ENCODE measurements at regions not wholly inside any gene's neighbourhood (a gene's known extent, or its start where the extent isn't known, plus 50 kb on each side); places are given as distances from the start of the nearest gene placed in this dataset.

DNA sequence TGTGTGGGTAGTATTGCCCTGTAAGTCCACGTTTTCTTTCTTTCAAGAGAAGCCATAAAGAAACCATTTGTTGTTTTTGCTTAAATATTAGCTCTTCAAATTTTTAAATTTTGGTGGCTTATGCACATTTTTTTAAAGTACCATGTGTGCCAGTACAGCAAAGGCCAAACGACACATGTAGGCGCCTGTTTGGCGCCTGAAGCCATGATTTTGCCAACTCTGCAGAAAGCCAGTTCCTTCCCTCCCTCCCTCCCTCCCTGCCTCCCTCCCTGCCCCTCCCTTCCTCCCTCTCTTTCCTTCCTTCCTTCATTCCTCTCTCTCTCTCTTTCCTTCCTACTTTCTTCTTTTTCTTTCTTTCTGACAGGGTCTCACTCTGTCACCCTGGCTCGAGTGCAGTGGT, 65.9 kb upstream of the LIMCH1 start:
- no peak overlapping the region for H3K4me3 ChIP-seq
- H3K27me3 ChIP-seq (ENCODE audit: low read depth), result no peaks in the 10 kb centered on the region
- H3K4me1 ChIP-seq, result peaks cover 55% of the 10 kb centered on the region
- no peak overlapping the region for H3K27ac ChIP-seq (replicated peaks)
- TF ChIP-seq, protein P1, sequence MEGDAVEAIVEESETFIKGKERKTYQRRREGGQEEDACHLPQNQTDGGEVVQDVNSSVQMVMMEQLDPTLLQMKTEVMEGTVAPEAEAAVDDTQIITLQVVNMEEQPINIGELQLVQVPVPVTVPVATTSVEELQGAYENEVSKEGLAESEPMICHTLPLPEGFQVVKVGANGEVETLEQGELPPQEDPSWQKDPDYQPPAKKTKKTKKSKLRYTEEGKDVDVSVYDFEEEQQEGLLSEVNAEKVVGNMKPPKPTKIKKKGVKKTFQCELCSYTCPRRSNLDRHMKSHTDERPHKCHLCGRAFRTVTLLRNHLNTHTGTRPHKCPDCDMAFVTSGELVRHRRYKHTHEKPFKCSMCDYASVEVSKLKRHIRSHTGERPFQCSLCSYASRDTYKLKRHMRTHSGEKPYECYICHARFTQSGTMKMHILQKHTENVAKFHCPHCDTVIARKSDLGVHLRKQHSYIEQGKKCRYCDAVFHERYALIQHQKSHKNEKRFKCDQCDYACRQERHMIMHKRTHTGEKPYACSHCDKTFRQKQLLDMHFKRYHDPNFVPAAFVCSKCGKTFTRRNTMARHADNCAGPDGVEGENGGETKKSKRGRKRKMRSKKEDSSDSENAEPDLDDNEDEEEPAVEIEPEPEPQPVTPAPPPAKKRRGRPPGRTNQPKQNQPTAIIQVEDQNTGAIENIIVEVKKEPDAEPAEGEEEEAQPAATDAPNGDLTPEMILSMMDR (IDR thresholded peaks at IDR 0.05; ENCODE audit: borderline replicate concordance), result no peak
- no peak for DNase-seq
- H3K9me3 ChIP-seq (replicated peaks), result no peaks in the 10 kb centered on the region
- no peaks in the 10 kb centered on the region for H3K36me3 ChIP-seq
- intact Hi-C loops (cut with micrococcal nuclease), result no loop called here

- TF ChIP-seq, protein P1 (IDR thresholded peaks at IDR 0.05; ENCODE audit: borderline replicate concordance), result no peak
- peaks cover 57% of the 10 kb centered on the region for H3K4me1 ChIP-seq
Observed at GRCh38 chr4:41473176-41473575, 64.8 kb upstream of the LIMCH1 start.

DNA sequence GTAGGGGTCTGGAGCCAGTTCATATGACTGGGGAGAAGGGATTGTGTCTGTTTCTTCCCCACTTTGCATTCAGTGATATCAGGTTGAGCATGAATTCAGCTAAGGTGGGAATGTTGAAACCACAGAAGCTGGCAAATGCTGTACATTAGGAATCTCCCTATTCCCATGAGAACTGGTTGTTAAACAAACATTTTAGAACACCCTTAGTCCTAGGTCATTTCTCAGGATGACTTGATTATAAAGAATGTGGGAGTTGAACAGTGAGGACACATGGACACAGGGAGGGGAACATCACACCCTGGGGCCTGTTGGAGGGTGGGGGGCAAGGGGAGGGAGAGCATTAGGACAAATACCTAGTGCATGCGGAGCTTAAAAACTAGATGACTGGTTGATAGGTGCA, 62.6 kb upstream of the LIMCH1 start:
- TF ChIP-seq, protein P1 (IDR thresholded peaks at IDR 0.05; ENCODE audit: borderline replicate concordance), result no peak
- intact Hi-C loops (cut with micrococcal nuclease), result no loop called here
- Histone ChIP-seq H3K4me3 (no peak overlapping the region), H3K9me3 (replicated peaks) (no peaks in the 10 kb centered on the region), H3K27me3 (ENCODE audit: low read depth) (no peaks in the 10 kb centered on the region), H3K36me3 (no peaks in the 10 kb centered on the region), H3K4me1 (peaks cover 58% of the 10 kb centered on the region), H3K27ac (replicated peaks) (no peak overlapping the region)
- DNase-seq, result no peak

More at GRCh38 chr4:41473176-41473575, 64.8 kb upstream of the LIMCH1 start:
- no peaks in the 10 kb centered on the region for H3K9me3 ChIP-seq (replicated peaks)
- no peaks in the 10 kb centered on the region for H3K27me3 ChIP-seq (ENCODE audit: low read depth)
- no peaks in the 10 kb centered on the region for H3K36me3 ChIP-seq
- no peak overlapping the region for H3K4me3 ChIP-seq
- intact Hi-C loops (cut with micrococcal nuclease), result no loop called here
- DNase-seq, result no peak
- no peak overlapping the region for H3K27ac ChIP-seq (replicated peaks)

DNA sequence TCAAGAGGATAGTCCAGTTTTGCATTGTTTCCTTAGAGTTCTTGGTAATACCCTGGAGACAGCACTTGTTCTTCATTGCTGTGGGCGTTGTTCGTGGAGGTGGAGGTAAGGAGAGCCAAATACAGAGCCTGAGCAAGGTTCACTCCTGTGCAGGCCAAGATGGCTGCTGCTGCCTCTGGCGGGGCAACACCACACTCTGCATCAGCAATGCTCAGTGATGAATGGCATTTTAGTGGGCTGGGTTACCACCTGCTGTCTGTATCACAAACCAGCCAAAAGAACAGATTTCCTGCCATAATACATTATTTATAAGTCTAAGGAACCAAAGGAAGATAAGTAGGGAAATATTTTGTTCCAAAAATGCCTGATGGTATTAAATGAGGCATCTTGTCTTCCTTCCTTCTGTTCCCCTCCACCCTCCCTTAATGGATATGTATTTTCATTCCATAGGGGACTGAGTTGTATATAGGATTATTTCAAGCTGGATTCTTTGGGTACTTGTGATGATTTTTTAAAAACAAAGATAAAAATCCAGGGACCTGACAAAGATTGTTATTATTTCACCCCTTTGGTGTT, 61.6 kb upstream of the LIMCH1 start:
- H3K36me3 ChIP-seq, result no peaks in the 10 kb centered on the region
- TF ChIP-seq, protein P1 (IDR thresholded peaks at IDR 0.05; ENCODE audit: borderline replicate concordance), result no peak
- no peak overlapping the region for H3K27ac ChIP-seq (replicated peaks)
- peaks cover 60% of the 10 kb centered on the region for H3K4me1 ChIP-seq
- no peak overlapping the region for H3K4me3 ChIP-seq
- intact Hi-C loops (cut with micrococcal nuclease), result no loop called here
- no peaks in the 10 kb centered on the region for H3K9me3 ChIP-seq (replicated peaks)
- no peak for DNase-seq
- H3K27me3 ChIP-seq (ENCODE audit: low read depth), result no peaks in the 10 kb centered on the region

- intact Hi-C loops (cut with micrococcal nuclease), result no loop called here
- Histone ChIP-seq H3K27ac (replicated peaks) (no peak overlapping the region), H3K4me1 (peaks cover 62% of the 10 kb centered on the region)
Observed at GRCh38 chr4:41477181-41477905, 60.6 kb upstream of the LIMCH1 start.

More at GRCh38 chr4:41477181-41477905, 60.6 kb upstream of the LIMCH1 start:
- TF ChIP-seq, protein P1 (IDR thresholded peaks at IDR 0.05; ENCODE audit: borderline replicate concordance), result no peak
- Histone ChIP-seq H3K9me3 (replicated peaks) (no peaks in the 10 kb centered on the region), H3K36me3 (no peaks in the 10 kb centered on the region), H3K4me3 (no peak overlapping the region), H3K27me3 (ENCODE audit: low read depth) (no peaks in the 10 kb centered on the region)
- no peak for DNase-seq

All from left ventricle myocardium inferior (tissue), 1 donor.